Body of pancreas (tissue), 4 donors: ENCODE measurements at regions not wholly inside any gene's neighbourhood (a gene's known extent, or its start where the extent isn't known, plus 50 kb on each side); places are given as distances from the start of the nearest gene placed in this dataset.

Experiments used
- ATAC-seq: fragments of 150-250 bp; one replicate; pipeline ENCODE4 v1.9.1; 2016
- DNase-seq, 4 donors: peaks; one replicate each; pipeline ENCODE4 v3.0.0-alpha.2; 2019
- H3K27ac ChIP-seq, 4 donors: fragments of 200-600 bp; sonication (generic); 1 replicate in 3 of 4; 2 replicates in 1 of 4; pipeline versions ENCODE4 v1.5.1 to v1.6.1; 2016 to 2019; ENCODE audit warnings: mild to moderate bottlenecking in 1 of 4, mixed read lengths in 1 of 4, moderate library complexity in 1 of 4
- H3K27me3 ChIP-seq, 2 donors: fragments of 200-600 bp; sonication (generic); one replicate each; pipeline ENCODE4 v1.6.0; 2016; ENCODE audit warnings: mild to moderate bottlenecking in 1 of 2
- H3K36me3 ChIP-seq, 2 donors: fragments of 200-600 bp; sonication (generic); replicated peaks in 1 of 2; 2 replicates each; pipeline ENCODE4 v1.5.1; 2016; ENCODE audit warnings: low read depth in 2 of 2; ENCODE audit not compliant: insufficient read depth in 1 of 2
- H3K4me1 ChIP-seq: fragments of 200-600 bp; sonication (generic); one replicate; pipeline ENCODE4 v1.6.0; 2016
- H3K4me3 ChIP-seq, 2 donors: fragments of 200-600 bp; sonication (generic); 1 replicate in 1 of 2; 2 replicates in 1 of 2; pipeline ENCODE4 v1.5.1; 2016 to 2019
- H3K9me3 ChIP-seq, 3 donors: fragments of 200-600 bp; sonication (generic); 1 replicate in 2 of 3; 2 replicates in 1 of 3; pipeline ENCODE4 v1.5.1; 2016
- POLR2A ChIP-seq, 3 donors: fragments of 450-650 bp; IDR thresholded peaks; one replicate each; pipeline ENCODE4 v1.6.1; 2016; ENCODE audit warnings: antibody characterized with exemption in 3 of 3, mild to moderate bottlenecking in 2 of 3
- WGBS, 2 donors: methylation state at CpG; one replicate each; pipeline ENCODE4 v1.1.5; 2017; 5-methylcytosine and 5-hydroxymethylcytosine counted together
- intact Hi-C: fragments of 100-400 bp; cut with DNase I; formaldehyde crosslinking; loops from one replicate; pipeline ENCODE4 v1.15.1; 2023
- TF ChIP-seq, protein P1 (sequence below), 7 experiments: fragments of 450-650 bp in 4 of 7; fragments of 200-600 bp in 3 of 7; sonication (generic) in 3 of 7; IDR thresholded peaks; one replicate each; pipeline ENCODE4 v1.5.1; 2016 to 2019; ENCODE audit warnings: antibody characterized with exemption in 7 of 7

DNA sequence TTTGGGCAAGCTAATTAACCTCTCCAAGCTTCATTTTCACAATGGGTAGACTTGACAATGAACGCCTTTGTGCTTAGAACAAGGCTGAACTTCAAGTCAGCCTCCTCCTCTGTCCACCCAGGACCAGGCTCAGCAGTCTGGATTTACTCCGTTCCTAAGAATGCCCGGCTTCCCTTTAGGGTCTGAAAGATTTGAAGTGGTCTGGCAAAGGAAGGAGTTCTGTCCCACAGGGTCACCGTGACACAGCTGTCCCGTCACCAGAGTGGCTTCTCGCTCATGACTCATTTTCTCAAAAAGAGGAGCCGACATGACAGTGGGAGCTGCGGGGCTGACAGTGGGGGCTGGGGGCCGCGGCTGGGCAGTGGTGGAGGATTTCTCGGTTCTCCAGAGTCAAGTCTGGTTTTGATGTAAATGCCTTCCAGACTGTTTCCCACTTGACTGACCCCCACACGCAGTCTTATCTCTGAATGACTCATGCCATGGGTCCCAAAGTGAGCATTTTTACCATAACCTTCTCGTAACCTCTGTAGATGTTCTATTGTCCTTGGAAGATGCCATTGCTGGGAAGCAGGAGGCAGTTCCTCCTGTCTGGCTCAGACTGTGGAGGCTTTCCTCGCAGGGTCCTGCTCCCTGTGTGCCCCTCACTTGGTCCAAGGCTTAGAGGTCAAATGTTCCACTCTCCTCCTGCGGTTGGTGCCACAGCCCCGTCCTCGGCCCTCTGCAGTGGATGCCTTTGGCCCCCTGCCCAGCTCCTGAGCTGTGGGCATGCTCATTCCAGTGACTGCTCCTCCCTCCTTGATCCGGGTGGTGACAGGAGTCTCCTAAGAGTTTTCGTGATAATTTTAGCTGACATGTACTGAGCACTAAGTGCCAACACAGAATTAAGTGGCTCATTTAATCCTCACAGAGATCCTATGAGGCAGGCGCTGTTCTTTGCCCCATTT, 253.1 kb downstream of the FNDC1 start:
- ATAC-seq (no peak), DNase-seq (no peak)
- TF ChIP-seq, protein P1, sequence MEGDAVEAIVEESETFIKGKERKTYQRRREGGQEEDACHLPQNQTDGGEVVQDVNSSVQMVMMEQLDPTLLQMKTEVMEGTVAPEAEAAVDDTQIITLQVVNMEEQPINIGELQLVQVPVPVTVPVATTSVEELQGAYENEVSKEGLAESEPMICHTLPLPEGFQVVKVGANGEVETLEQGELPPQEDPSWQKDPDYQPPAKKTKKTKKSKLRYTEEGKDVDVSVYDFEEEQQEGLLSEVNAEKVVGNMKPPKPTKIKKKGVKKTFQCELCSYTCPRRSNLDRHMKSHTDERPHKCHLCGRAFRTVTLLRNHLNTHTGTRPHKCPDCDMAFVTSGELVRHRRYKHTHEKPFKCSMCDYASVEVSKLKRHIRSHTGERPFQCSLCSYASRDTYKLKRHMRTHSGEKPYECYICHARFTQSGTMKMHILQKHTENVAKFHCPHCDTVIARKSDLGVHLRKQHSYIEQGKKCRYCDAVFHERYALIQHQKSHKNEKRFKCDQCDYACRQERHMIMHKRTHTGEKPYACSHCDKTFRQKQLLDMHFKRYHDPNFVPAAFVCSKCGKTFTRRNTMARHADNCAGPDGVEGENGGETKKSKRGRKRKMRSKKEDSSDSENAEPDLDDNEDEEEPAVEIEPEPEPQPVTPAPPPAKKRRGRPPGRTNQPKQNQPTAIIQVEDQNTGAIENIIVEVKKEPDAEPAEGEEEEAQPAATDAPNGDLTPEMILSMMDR (IDR thresholded peaks at IDR 0.05) = no peak
- TF ChIP-seq POLR2A (IDR thresholded peaks at IDR 0.05) = no peak
- Histone ChIP-seq H3K27ac (no peak overlapping the region), H3K9me3 (no peaks in the 10 kb centered on the region), H3K4me3 (no peak overlapping the region), H3K27me3 (no peaks in the 10 kb centered on the region), H3K4me1 (no peaks in the 10 kb centered on the region), H3K36me3 (no peaks in the 10 kb centered on the region)
- WGBS, 2 donors = 62 to 70% methylated on average over 19 to 20 of the region's 20 CpGs
- intact Hi-C loops = no loop called here

DNA sequence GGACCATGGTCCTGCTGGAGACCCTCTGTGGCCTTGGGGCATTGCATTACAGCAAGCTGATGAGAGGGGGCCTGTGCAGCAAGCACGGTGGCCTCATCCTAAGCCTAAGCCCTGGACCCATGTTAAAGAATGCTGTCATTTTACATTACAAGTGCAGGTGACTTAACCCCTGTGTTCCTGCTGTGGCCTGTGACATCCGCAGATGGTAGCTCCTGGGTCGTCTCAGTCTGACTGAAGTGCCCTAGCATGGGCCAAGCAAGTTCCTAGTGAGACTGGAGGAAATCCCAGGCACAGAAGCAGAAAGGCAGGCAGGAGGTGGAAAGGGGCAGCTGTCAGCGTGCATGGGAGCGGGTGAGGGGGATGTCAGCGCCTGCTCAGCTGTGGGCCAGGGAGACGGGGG, 252.4 kb downstream of the FNDC1 start:
- DNase-seq (no peak), ATAC-seq (no peak)
- H3K27me3 ChIP-seq = no peaks in the 10 kb centered on the region
- no peaks in the 10 kb centered on the region for H3K9me3 ChIP-seq
- intact Hi-C loops = no loop called here
- no peaks in the 10 kb centered on the region for H3K4me1 ChIP-seq
- H3K4me3 ChIP-seq = no peak overlapping the region
- H3K27ac ChIP-seq = no peak overlapping the region
- H3K36me3 ChIP-seq = no peaks in the 10 kb centered on the region
- WGBS, 2 donors = 66 to 75% methylated on average over 7 of the region's 7 CpGs
- no peak for TF ChIP-seq POLR2A (IDR thresholded peaks at IDR 0.05)
- TF ChIP-seq, protein P1 (IDR thresholded peaks at IDR 0.05) = no peak

DNA sequence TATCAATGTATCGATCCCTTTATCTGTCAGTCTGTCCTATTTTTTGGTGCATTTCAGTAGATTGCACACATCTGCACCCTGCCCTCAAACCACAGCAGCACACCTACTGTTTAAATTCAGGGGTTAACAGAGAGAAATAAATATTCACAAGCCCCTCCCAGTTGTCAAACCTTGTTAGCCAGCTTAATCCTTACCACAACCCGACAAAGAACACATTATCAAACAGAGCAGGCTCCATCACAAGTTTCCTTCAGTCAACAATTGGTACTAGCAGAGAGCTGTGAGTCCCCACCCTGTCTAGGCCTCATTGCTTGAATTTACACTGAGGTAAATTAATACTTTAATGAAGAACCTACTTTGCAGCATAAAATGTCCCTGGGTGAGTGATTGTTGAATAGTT, 249.8 kb downstream of the FNDC1 start:
- Histone ChIP-seq H3K9me3 (peaks cover 0 to 13% (median 0%) of the 10 kb centered on the region in 3 donors), H3K4me3 (no peak overlapping the region), H3K27ac (no peak overlapping the region), H3K36me3 (no peaks in the 10 kb centered on the region), H3K4me1 (no peaks in the 10 kb centered on the region), H3K27me3 (no peaks in the 10 kb centered on the region)
- TF ChIP-seq, protein P1 (IDR thresholded peaks at IDR 0.05) = no peak
- TF ChIP-seq POLR2A (IDR thresholded peaks at IDR 0.05) = no peak
- DNase-seq = no peak
- intact Hi-C loops = no loop called here
- no peak for ATAC-seq
- 41 to 42% methylated on average over 2 of the region's 2 CpGs for WGBS, 2 donors

DNA sequence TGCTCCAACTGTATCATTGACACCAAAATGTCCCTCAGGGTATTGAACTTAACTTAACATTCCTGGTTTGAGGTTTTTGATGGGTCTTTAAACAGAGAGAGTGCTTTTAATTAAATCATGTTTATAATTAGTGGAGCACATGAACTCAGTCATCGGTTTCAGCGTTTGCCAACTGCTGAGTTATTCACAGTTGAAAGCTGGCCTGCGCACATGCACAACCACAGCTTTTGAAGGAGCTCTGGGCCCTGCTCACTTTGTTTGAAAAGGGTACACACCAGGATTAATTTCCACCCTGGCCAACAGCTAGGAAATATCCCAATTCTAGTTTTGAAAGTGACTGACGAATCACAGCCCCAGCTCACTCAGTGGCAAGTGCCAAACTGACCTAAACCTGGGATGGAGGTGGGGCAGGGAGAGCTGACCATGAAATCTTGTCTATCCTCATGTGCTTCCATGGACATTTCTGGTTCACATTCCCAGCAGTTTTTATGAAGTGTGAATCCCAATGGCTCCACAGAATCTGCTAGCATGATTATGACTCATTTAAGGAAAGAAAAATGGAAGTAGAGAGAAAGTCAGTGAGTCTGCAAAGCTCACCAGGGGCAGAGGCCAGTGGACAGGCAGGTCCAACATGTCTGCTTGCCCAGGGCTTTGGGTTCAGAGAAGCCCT, 247.8 kb downstream of the FNDC1 start:
- Histone ChIP-seq H3K4me3 (no peak overlapping the region), H3K4me1 (no peaks in the 10 kb centered on the region), H3K9me3 (peaks cover 0 to 13% (median 0%) of the 10 kb centered on the region in 3 donors), H3K27me3 (no peaks in the 10 kb centered on the region), H3K27ac (no peak overlapping the region), H3K36me3 (no peaks in the 10 kb centered on the region)
- 70 to 86% methylated on average over 4 of the region's 4 CpGs for WGBS, 2 donors
- ATAC-seq (no peak), DNase-seq (no peak)
- intact Hi-C loops = no loop called here
- TF ChIP-seq, protein P1 (IDR thresholded peaks at IDR 0.05) = no peak
- TF ChIP-seq POLR2A (IDR thresholded peaks at IDR 0.05) = no peak
